Memory B cell (primary cell): ENCODE measurements at regions not wholly inside any gene's neighbourhood (a gene's known extent, or its start where the extent isn't known, plus 50 kb on each side); places are given as distances from the start of the nearest gene placed in this dataset.

ENCODE experiments used
- ATAC-seq: fragments of 150-1000 bp; cut with Tn5 transposase; 2 replicates; pipeline ENCODE4 v1.10.0; 2021; ENCODE audit warnings: low read depth, mild to moderate bottlenecking, moderate library complexity
- DNase-seq, 2 donors: peaks; one replicate each; pipeline ENCODE4 v3.0.0; 2022; ENCODE audit warnings: low spot score in 2 of 2
- H3K27ac Mint-ChIP-seq: one replicate; pipeline ENCODE4 v1.8.0; 2022; ENCODE audit warnings: mild to moderate bottlenecking, moderate library complexity, mixed read lengths
- H3K27me3 Mint-ChIP-seq: one replicate; pipeline ENCODE4 v1.8.0; 2022; ENCODE audit warnings: mixed read lengths
- H3K36me3 Mint-ChIP-seq: one replicate; pipeline ENCODE4 v1.8.0; 2022; ENCODE audit warnings: mild to moderate bottlenecking, mixed read lengths
- H3K4me1 Mint-ChIP-seq: one replicate; pipeline ENCODE4 v1.8.0; 2022; ENCODE audit warnings: mixed read lengths
- H3K4me3 Mint-ChIP-seq: one replicate; pipeline ENCODE4 v1.8.0; 2022; ENCODE audit warnings: mild to moderate bottlenecking, moderate library complexity, mixed read lengths
- H3K9me3 Mint-ChIP-seq: one replicate; pipeline ENCODE4 v1.8.0; 2022; ENCODE audit warnings: mixed read lengths

- Mint-ChIP-seq H3K4me3 (peak overlapping the region; percentile 18), H3K27ac (no peak overlapping the region)
- peak; percentile 17 for ATAC-seq
Measured at GRCh38 chr6:105985816-105986632, 100.1 kb upstream of the PRDM1 start.

GRCh38 chr6:105985098-105985815, 100.9 kb upstream of the PRDM1 start:
- Mint-ChIP-seq H3K27me3 (peaks cover 24% of the 10 kb centered on the region), H3K36me3 (peaks cover 3% of the 10 kb centered on the region), H3K4me3 (no peak overlapping the region), H3K9me3 (no peaks in the 10 kb centered on the region), H3K27ac (no peak overlapping the region), H3K4me1 (peaks cover 13% of the 10 kb centered on the region)
- DNase-seq, result no peak
- ATAC-seq, result no peak

More at GRCh38 chr6:105985816-105986632, 100.1 kb upstream of the PRDM1 start:
- Mint-ChIP-seq H3K4me1 (peaks cover 9% of the 10 kb centered on the region), H3K27me3 (peaks cover 21% of the 10 kb centered on the region), H3K36me3 (peaks cover under 1% of the 10 kb centered on the region), H3K9me3 (no peaks in the 10 kb centered on the region)
- no peak for DNase-seq

- Mint-ChIP-seq H3K27ac (no peak overlapping the region), H3K4me3 (no peak overlapping the region), H3K4me1 (peaks cover 13% of the 10 kb centered on the region), H3K9me3 (no peaks in the 10 kb centered on the region), H3K36me3 (peaks cover 3% of the 10 kb centered on the region), H3K27me3 (peaks cover 26% of the 10 kb centered on the region)
- no peak for ATAC-seq
- DNase-seq, result no peak
Measured at GRCh38 chr6:105983763-105984162, 102.4 kb upstream of the PRDM1 start.

- ATAC-seq (no peak), DNase-seq (no peak)
- Mint-ChIP-seq H3K4me3 (no peak overlapping the region), H3K9me3 (no peaks in the 10 kb centered on the region), H3K27me3 (peaks cover 26% of the 10 kb centered on the region), H3K4me1 (peaks cover 13% of the 10 kb centered on the region), H3K27ac (no peak overlapping the region), H3K36me3 (peaks cover 3% of the 10 kb centered on the region)
Measured at GRCh38 chr6:105982761-105983540, 103.2 kb upstream of the PRDM1 start.

- no peak overlapping the region for H3K4me3 Mint-ChIP-seq
- peaks cover 3% of the 10 kb centered on the region for H3K36me3 Mint-ChIP-seq
- no peak overlapping the region for H3K27ac Mint-ChIP-seq
- peaks cover 13% of the 10 kb centered on the region for H3K4me1 Mint-ChIP-seq
- H3K9me3 Mint-ChIP-seq, result no peaks in the 10 kb centered on the region
- ATAC-seq (no peak), DNase-seq (no peak)
- H3K27me3 Mint-ChIP-seq, result peaks cover 25% of the 10 kb centered on the region
Measured at GRCh38 chr6:105981888-105982358, 104.2 kb upstream of the PRDM1 start.

- peak overlapping the region; percentile 80 for H3K27ac Mint-ChIP-seq
- H3K36me3 Mint-ChIP-seq, result peaks cover 3% of the 10 kb centered on the region
- H3K4me1 Mint-ChIP-seq, result peaks cover 13% of the 10 kb centered on the region
- no peaks in the 10 kb centered on the region for H3K9me3 Mint-ChIP-seq
- H3K4me3 Mint-ChIP-seq, result peak overlapping the region; percentile 82
- peaks cover 22% of the 10 kb centered on the region for H3K27me3 Mint-ChIP-seq
- ATAC-seq (peak; percentile 77), DNase-seq (no peak)
Measured at GRCh38 chr6:105981002-105981887, 104.9 kb upstream of the PRDM1 start.

GRCh38 chr6:105978974-105979373, 107.2 kb upstream of the PRDM1 start:
- Mint-ChIP-seq H3K36me3 (peaks cover 3% of the 10 kb centered on the region), H3K27ac (no peak overlapping the region), H3K4me3 (no peak overlapping the region), H3K9me3 (no peaks in the 10 kb centered on the region), H3K27me3 (peaks cover 11% of the 10 kb centered on the region), H3K4me1 (peaks cover 8% of the 10 kb centered on the region)
- DNase-seq (no peak), ATAC-seq (no peak)

- Mint-ChIP-seq H3K27me3 (peaks cover 11% of the 10 kb centered on the region), H3K4me1 (peaks cover 8% of the 10 kb centered on the region), H3K4me3 (no peak overlapping the region), H3K9me3 (peaks cover 6% of the 10 kb centered on the region), H3K27ac (no peak overlapping the region), H3K36me3 (peaks cover 5% of the 10 kb centered on the region)
- DNase-seq, result no peak
- no peak for ATAC-seq
Measured at GRCh38 chr6:105977934-105978504, 108.1 kb upstream of the PRDM1 start.

- Mint-ChIP-seq H3K36me3 (peaks cover 5% of the 10 kb centered on the region), H3K4me3 (no peak overlapping the region), H3K9me3 (peaks cover 13% of the 10 kb centered on the region), H3K27me3 (peaks cover 6% of the 10 kb centered on the region), H3K4me1 (no peaks in the 10 kb centered on the region), H3K27ac (no peak overlapping the region)
- DNase-seq (no peak), ATAC-seq (no peak)
Measured at GRCh38 chr6:105974986-105975385, 111.2 kb upstream of the PRDM1 start.

GRCh38 chr6:105972440-105972839, 113.7 kb upstream of the PRDM1 start:
- Mint-ChIP-seq H3K36me3 (peaks cover 7% of the 10 kb centered on the region), H3K4me3 (no peak overlapping the region)

GRCh38 chr6:105968603-105969333, 117.4 kb upstream of the PRDM1 start:
- Mint-ChIP-seq H3K9me3 (peaks cover 18% of the 10 kb centered on the region), H3K4me1 (no peaks in the 10 kb centered on the region), H3K27me3 (peaks cover 2% of the 10 kb centered on the region), H3K27ac (no peak overlapping the region), H3K36me3 (peaks cover 7% of the 10 kb centered on the region), H3K4me3 (no peak overlapping the region)
- DNase-seq, result no peak
- ATAC-seq, result no peak

More at GRCh38 chr6:105972440-105972839, 113.7 kb upstream of the PRDM1 start:
- Mint-ChIP-seq H3K4me1 (no peaks in the 10 kb centered on the region), H3K27me3 (peaks cover 2% of the 10 kb centered on the region), H3K9me3 (peaks cover 18% of the 10 kb centered on the region), H3K27ac (no peak overlapping the region)
- DNase-seq (no peak), ATAC-seq (no peak)

- no peak overlapping the region for H3K27ac Mint-ChIP-seq
- H3K4me1 Mint-ChIP-seq, result no peaks in the 10 kb centered on the region
- H3K27me3 Mint-ChIP-seq, result peaks cover 2% of the 10 kb centered on the region
- peaks cover 12% of the 10 kb centered on the region for H3K9me3 Mint-ChIP-seq
- peaks cover 5% of the 10 kb centered on the region for H3K36me3 Mint-ChIP-seq
- no peak overlapping the region for H3K4me3 Mint-ChIP-seq
- no peak for DNase-seq
- no peak for ATAC-seq
Measured at GRCh38 chr6:105967917-105968602, 118.1 kb upstream of the PRDM1 start.
